Right lobe of liver (tissue), 4 donors: ENCODE measurements at regions not wholly inside any gene's neighbourhood (a gene's known extent, or its start where the extent isn't known, plus 50 kb on each side); places are given as distances from the start of the nearest gene placed in this dataset.

ENCODE experiments used
- CTCF ChIP-seq, 4 donors: fragments of 200-600 bp in 3 of 4; fragments of 450-650 bp in 1 of 4; IDR thresholded peaks; one replicate each; pipeline versions ENCODE4 v1.5.1 to v1.8.0; 2016 to 2022; ENCODE audit warnings: antibody characterized with exemption in 4 of 4, mild to moderate bottlenecking in 2 of 4
- POLR2A ChIP-seq: fragments of 450-650 bp; IDR thresholded peaks from one replicate; pipeline ENCODE4 v1.6.1; 2017; ENCODE audit warnings: antibody characterized with exemption, mild to moderate bottlenecking
- donor health status: DM: no; HTN: no; CAD: no.
- donor health status: DM: no; HTN: no; CAD: no.
- donor health status: DM: no; HTN: yes; CAD: no.

DNA sequence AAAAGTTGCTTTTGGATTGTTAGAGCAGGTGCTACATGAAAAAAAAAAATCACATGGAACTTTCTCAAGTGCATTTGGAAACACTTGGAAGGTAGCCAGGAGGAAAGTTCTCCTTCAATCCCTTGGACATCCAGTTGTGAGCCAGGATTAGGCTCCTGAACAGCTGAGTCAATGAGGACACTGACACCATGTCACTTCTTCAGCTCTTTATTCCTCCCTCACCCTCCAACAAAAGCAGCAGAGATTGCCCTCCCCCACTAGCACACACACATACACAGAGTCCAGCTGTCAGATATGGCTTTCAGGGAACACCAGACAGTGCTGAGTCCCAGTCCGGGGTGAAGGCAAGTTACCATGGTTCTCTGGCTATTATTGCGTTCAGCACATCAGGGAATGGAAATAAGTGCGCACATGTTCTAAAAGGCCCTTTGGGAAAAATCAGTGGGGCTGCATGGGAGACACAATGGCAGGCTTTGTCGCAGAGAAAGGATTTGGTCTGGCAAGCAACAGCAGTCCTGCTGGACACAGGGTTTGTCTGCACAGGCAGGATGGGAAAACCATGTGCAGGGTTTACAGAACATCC lies 124.7 kb upstream of the MARCKS start:
- TF ChIP-seq POLR2A (no peak), CTCF (IDR thresholded peaks at IDR 0.05) (no peak)
